ENCODE measurements at regions not wholly inside any gene's neighbourhood (a gene's known extent, or its start where the extent isn't known, plus 50 kb on each side); places are given as distances from the start of the nearest gene placed in this dataset.
"Not testable (repeated sequence)": the region's sequence is repeated elsewhere in the genome, so short reads cannot be mapped to it uniquely, and the experiment has no call there.

DNA sequence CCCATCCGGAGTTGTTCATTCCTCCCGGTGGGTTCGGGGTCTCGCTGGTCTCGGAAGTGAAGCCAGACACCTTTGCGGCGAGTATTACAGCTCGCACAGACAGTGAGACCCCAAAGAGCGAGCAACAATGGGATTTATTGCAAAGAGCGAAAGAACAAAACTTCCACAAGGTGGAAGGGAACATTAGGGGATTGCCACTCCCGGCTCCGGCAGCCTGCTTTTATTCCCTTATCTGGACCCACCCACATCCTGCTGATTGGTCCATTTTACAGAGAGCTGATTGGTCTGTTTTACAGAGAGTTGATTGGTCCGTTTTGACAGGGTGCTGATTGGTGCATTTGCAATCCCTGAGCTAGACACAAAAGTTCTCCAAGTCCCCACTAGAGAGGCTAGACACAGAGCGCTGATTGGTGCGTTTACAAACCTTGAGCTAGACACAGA is 178.7 kb upstream of the KAZN start:
- not testable (repeated sequence) for H3K4me3 ChIP-seq (ENCODE audit: low read depth in 1 of 5, low read length in 5 of 5); H3K27me3 ChIP-seq (ENCODE audit: control insufficient read depth in 5 of 5, insufficient read depth in 4 of 5, low read length in 5 of 5); H3K9ac ChIP-seq (ENCODE audit: low read length in 5 of 5); H3K36me3 ChIP-seq (ENCODE audit: control insufficient read depth in 5 of 5, insufficient read depth in 5 of 5, low read length in 5 of 5); H3K9me3 ChIP-seq (ENCODE audit: control insufficient read depth in 5 of 5, low read length in 5 of 5); H3K27ac ChIP-seq (ENCODE audit: low read depth, low read length); H3K4me1 ChIP-seq (ENCODE audit: control insufficient read depth in 5 of 5, insufficient read depth in 5 of 5, low read length in 5 of 5)

DNA sequence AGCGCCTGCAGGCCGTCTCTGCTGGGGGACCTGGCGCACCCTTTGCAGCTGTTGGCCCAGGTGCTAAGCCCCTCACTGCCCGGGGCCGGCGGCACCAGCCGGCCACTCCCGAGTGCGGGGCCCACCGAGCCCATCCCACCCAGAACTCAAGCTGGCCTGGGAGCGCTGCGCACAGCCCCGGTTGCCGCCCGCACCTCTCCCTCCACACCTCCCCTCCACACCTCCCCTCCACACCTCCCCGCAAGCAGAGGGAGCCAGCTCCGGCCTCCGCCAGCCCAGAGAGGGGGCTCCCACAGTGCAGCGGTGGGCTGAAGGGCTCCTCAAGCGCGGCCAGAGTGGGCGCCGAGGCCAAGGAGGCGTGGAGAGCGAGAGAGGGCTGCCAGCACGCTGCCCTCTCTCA is 177.8 kb upstream of the KAZN start:
- Histone ChIP-seq H3K4me3 (ENCODE audit: low read depth in 1 of 5, low read length in 5 of 5) (no peak overlapping the region), H3K27ac (ENCODE audit: low read depth, low read length) (no peak overlapping the region), H3K9me3 (ENCODE audit: control insufficient read depth in 5 of 5, low read length in 5 of 5) (no peaks in the 10 kb centered on the region), H3K9ac (ENCODE audit: low read length in 5 of 5) (no peak overlapping the region), H3K4me1 (ENCODE audit: control insufficient read depth in 5 of 5, insufficient read depth in 5 of 5, low read length in 5 of 5) (no peaks in the 10 kb centered on the region), H3K36me3 (ENCODE audit: control insufficient read depth in 5 of 5, insufficient read depth in 5 of 5, low read length in 5 of 5) (no peaks in the 10 kb centered on the region), H3K27me3 (ENCODE audit: control insufficient read depth in 5 of 5, insufficient read depth in 4 of 5, low read length in 5 of 5) (no peaks in the 10 kb centered on the region)

DNA sequence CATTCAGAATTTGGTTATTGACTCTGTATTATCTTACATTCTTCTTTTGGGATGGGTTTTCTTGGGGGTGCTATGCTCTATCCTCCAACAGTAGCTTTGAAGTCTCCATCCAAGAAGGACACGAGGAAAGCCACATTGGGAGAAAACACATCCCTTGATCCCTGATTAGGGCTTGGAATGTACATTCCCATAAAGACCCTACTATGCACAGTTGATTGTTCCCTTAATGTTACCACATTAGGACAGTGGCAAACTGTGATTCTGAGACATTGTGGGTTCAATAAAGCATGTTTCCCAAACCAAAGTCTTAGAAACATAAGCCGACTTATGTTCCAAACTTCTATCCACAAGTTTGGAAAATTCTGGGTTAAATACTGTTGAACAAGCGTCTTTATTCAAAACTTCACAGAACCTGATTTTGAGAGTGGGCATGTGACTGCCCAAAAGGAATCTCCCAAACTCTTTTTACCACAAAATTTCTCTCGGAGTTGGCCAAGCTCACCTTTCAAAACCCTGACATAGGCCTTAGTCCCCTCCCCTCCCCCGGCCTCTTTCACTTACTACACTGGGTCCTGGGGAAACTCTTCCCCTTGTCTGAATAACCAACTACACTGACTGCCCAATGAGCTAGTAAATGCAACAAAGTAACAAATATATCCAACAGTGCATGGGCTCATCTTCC is 177.0 kb upstream of the KAZN start:
- H3K9ac ChIP-seq (ENCODE audit: low read length in 5 of 5): no peak overlapping the region
- H3K27ac ChIP-seq (ENCODE audit: low read depth, low read length): no peak overlapping the region
- no peaks in the 10 kb centered on the region for H3K9me3 ChIP-seq (ENCODE audit: control insufficient read depth in 5 of 5, low read length in 5 of 5)
- no peaks in the 10 kb centered on the region for H3K36me3 ChIP-seq (ENCODE audit: control insufficient read depth in 5 of 5, insufficient read depth in 5 of 5, low read length in 5 of 5)
- H3K4me1 ChIP-seq (ENCODE audit: control insufficient read depth in 5 of 5, insufficient read depth in 5 of 5, low read length in 5 of 5): no peaks in the 10 kb centered on the region
- no peaks in the 10 kb centered on the region for H3K27me3 ChIP-seq (ENCODE audit: control insufficient read depth in 5 of 5, insufficient read depth in 4 of 5, low read length in 5 of 5)
- no peak overlapping the region for H3K4me3 ChIP-seq (ENCODE audit: low read depth in 1 of 5, low read length in 5 of 5)

DNA sequence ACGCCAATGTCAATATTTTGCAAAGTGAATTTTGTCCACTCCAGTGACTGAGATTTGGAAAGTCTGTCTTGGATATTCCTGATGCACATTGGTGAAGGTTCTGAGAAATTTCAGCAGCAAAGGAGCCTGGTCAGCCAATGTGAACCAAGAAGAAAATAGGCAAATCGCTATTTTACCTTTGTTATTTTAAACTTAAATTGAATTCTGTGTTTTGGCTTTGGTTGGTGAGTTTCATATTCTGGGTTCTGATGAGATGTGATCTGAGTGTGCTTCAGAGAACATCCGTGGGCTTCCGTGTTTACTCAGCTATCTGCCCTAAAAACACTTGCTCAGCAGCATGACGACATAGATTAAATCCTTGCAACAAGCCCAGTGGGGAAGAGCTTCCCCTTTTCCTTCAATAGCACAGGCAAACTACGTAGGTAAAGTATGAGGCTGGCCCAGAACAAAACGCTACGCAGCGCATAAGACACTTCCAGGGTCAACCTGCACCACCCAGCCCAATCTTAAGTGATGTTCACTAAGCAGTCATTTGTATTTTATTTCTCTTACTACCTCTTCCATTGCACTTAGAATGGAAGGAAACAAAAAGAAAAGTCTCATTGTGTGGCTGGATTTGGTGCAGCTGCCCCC is 176.4 kb upstream of the KAZN start:
- Histone ChIP-seq H3K4me1 (ENCODE audit: control insufficient read depth in 5 of 5, insufficient read depth in 5 of 5, low read length in 5 of 5) (no peaks in the 10 kb centered on the region), H3K27ac (ENCODE audit: low read depth, low read length) (no peak overlapping the region)

DNA sequence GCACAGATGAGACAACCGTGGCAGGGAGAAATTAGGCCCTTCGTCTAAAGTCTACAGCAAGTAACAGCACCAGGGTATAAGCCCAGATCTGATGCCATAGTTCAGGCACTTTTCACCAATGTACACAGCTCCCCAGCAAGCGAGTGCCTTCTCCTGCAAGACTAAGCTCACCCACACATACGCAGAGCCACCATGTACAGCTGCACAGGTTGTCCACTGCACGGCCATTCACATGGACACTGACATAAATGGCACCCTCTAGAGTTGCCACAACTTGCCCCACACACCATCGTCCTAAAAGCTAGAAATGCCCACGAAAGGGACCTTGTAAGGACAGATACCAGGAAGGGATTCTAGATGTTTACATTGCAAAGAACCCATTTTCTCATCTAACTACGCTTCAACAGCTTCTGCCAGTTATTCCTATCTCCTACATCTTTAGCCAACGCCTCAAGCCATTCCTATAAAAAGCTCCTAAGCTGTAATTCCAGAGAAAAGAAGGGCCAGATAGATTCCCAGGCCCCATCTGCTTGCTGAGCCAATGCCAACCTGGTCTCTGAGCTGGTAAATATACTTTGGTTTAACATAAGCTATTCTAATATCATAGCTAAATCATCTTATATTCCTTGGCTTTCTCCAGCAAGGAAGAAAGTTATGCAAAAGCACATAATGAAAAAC is 174.0 kb upstream of the KAZN start:
- no peak overlapping the region for H3K9ac ChIP-seq (ENCODE audit: low read length in 5 of 5)
- no peak overlapping the region for H3K4me3 ChIP-seq (ENCODE audit: low read depth in 1 of 5, low read length in 5 of 5)
- H3K27me3 ChIP-seq (ENCODE audit: control insufficient read depth in 5 of 5, insufficient read depth in 4 of 5, low read length in 5 of 5): no peaks in the 10 kb centered on the region
- no peak overlapping the region for H3K27ac ChIP-seq (ENCODE audit: low read depth, low read length)
- H3K9me3 ChIP-seq (ENCODE audit: control insufficient read depth in 5 of 5, low read length in 5 of 5): no peaks in the 10 kb centered on the region
- no peaks in the 10 kb centered on the region for H3K4me1 ChIP-seq (ENCODE audit: control insufficient read depth in 5 of 5, insufficient read depth in 5 of 5, low read length in 5 of 5)
- H3K36me3 ChIP-seq (ENCODE audit: control insufficient read depth in 5 of 5, insufficient read depth in 5 of 5, low read length in 5 of 5): no peaks in the 10 kb centered on the region

More for the DNA sequence above, 176.4 kb upstream of the KAZN start:
- H3K4me3 ChIP-seq (ENCODE audit: low read depth in 1 of 5, low read length in 5 of 5): no peak overlapping the region
- no peak overlapping the region for H3K9ac ChIP-seq (ENCODE audit: low read length in 5 of 5)
- no peaks in the 10 kb centered on the region for H3K36me3 ChIP-seq (ENCODE audit: control insufficient read depth in 5 of 5, insufficient read depth in 5 of 5, low read length in 5 of 5)
- no peaks in the 10 kb centered on the region for H3K9me3 ChIP-seq (ENCODE audit: control insufficient read depth in 5 of 5, low read length in 5 of 5)
- H3K27me3 ChIP-seq (ENCODE audit: control insufficient read depth in 5 of 5, insufficient read depth in 4 of 5, low read length in 5 of 5): no peaks in the 10 kb centered on the region

DNA sequence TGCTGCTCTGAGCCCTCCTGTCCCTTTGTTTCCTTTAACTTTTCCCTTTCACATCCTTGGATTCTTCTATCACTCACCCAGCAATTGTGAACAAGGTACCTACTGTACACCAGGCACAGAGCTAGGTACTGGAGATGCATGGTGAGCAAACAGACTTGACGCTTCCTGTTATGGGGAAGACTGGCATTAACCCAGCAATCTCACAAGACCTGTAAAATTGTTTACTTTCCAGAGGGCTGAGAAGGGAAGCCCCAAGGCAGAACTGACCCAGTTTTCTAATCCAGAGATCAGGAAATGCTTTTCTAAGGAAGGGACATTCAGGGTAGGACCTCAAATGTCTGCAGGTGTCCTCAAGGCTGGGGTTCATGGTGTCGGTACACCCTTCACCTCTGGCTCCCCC is 171.6 kb upstream of the KAZN start:
- Histone ChIP-seq H3K27me3 (ENCODE audit: control insufficient read depth in 5 of 5, insufficient read depth in 4 of 5, low read length in 5 of 5) (no peaks in the 10 kb centered on the region), H3K27ac (ENCODE audit: low read depth, low read length) (no peak overlapping the region), H3K9me3 (ENCODE audit: control insufficient read depth in 5 of 5, low read length in 5 of 5) (no peaks in the 10 kb centered on the region), H3K4me1 (ENCODE audit: control insufficient read depth in 5 of 5, insufficient read depth in 5 of 5, low read length in 5 of 5) (no peaks in the 10 kb centered on the region), H3K4me3 (ENCODE audit: low read depth in 1 of 5, low read length in 5 of 5) (no peak overlapping the region), H3K9ac (ENCODE audit: low read length in 5 of 5) (no peak overlapping the region), H3K36me3 (ENCODE audit: control insufficient read depth in 5 of 5, insufficient read depth in 5 of 5, low read length in 5 of 5) (no peaks in the 10 kb centered on the region)

DNA sequence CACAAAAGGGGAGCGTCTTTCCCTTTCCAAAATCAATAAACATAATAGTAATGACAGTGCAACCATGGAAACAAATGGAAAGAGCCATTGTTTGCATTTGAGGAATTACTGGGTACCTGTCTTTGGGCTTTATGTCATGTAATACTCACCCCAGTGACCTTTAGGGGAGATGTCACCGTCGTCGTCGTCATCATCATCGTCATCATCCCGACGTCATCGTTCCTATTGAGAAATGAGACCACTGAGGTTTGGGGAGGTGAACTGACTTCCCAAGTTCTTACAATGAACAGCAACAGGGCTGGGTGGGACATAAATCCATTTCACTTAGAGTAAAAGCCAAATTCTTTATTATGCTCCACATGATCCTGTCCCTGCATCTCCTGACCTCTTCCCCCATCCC is 168.9 kb upstream of the KAZN start:
- H3K27ac ChIP-seq (ENCODE audit: low read depth, low read length): no peak overlapping the region
- H3K27me3 ChIP-seq (ENCODE audit: control insufficient read depth in 5 of 5, insufficient read depth in 4 of 5, low read length in 5 of 5): no peaks in the 10 kb centered on the region
- H3K9me3 ChIP-seq (ENCODE audit: control insufficient read depth in 5 of 5, low read length in 5 of 5): no peaks in the 10 kb centered on the region
- H3K4me1 ChIP-seq (ENCODE audit: control insufficient read depth in 5 of 5, insufficient read depth in 5 of 5, low read length in 5 of 5): no peaks in the 10 kb centered on the region
- no peaks in the 10 kb centered on the region for H3K36me3 ChIP-seq (ENCODE audit: control insufficient read depth in 5 of 5, insufficient read depth in 5 of 5, low read length in 5 of 5)
- H3K4me3 ChIP-seq (ENCODE audit: low read depth in 1 of 5, low read length in 5 of 5): no peak overlapping the region
- H3K9ac ChIP-seq (ENCODE audit: low read length in 5 of 5): no peak overlapping the region

DNA sequence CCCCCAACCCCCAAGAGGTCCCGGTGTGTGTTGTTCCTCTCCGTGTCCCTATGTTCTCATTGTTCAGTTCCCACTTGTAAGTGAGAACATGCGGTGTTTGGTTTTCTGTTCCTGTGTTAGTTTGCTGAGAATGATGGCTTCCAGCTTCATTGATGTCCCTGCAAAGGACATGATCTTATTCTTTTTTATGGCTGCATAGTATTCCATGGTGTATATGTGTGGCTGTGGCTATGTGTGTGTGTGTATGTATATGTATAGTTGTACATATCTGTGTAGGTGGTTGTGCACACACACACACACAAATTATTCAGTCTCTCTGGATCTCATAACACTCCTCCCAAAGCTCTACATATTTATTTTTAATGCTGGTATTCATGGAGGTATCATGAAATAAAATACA is 165.8 kb upstream of the KAZN start:
- not testable (repeated sequence) for H3K27ac ChIP-seq (ENCODE audit: low read depth, low read length); H3K27me3 ChIP-seq (ENCODE audit: control insufficient read depth in 5 of 5, insufficient read depth in 4 of 5, low read length in 5 of 5); H3K4me1 ChIP-seq (ENCODE audit: control insufficient read depth in 5 of 5, insufficient read depth in 5 of 5, low read length in 5 of 5); H3K4me3 ChIP-seq (ENCODE audit: low read depth in 1 of 5, low read length in 5 of 5); H3K9me3 ChIP-seq (ENCODE audit: control insufficient read depth in 5 of 5, low read length in 5 of 5); H3K36me3 ChIP-seq (ENCODE audit: control insufficient read depth in 5 of 5, insufficient read depth in 5 of 5, low read length in 5 of 5); H3K9ac ChIP-seq (ENCODE audit: low read length in 5 of 5)

DNA sequence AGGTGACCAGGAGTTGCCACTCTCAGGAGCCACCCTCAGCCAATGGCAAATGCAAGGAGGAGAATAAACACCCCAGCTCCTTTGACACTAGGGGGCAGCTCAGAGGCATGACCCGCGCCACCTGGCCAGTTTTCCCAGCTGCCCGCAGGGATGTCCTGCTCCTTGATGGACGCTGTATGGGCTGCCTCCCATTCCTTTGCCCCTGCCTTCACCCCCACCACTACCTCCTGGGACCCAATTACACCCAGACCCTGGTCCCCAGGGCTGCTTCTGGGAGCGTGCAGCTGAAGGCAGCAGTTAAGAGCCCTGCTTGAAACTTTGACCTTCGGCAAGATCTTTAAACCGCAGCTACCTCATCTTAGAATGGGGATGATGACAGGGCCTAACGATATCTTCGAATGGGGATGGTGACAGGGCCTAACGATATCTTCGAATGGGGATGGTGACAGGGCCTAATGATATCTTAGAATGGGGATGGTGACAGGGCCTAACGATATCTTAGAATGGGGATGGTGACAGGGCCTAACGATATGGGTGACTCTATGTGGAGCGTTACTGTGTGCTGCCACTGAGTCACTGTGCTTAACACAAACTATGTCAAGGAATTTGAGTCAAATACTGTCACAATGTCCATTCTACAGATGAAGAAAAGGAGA is 163.0 kb upstream of the KAZN start:
- no peaks in the 10 kb centered on the region for H3K36me3 ChIP-seq (ENCODE audit: control insufficient read depth in 5 of 5, insufficient read depth in 5 of 5, low read length in 5 of 5)
- H3K27me3 ChIP-seq (ENCODE audit: control insufficient read depth in 5 of 5, insufficient read depth in 4 of 5, low read length in 5 of 5): no peaks in the 10 kb centered on the region
- no peak overlapping the region for H3K4me3 ChIP-seq (ENCODE audit: low read depth in 1 of 5, low read length in 5 of 5)
- no peaks in the 10 kb centered on the region for H3K4me1 ChIP-seq (ENCODE audit: control insufficient read depth in 5 of 5, insufficient read depth in 5 of 5, low read length in 5 of 5)
- no peak overlapping the region for H3K9ac ChIP-seq (ENCODE audit: low read length in 5 of 5)
- H3K9me3 ChIP-seq (ENCODE audit: control insufficient read depth in 5 of 5, low read length in 5 of 5): no peaks in the 10 kb centered on the region
- no peak overlapping the region for H3K27ac ChIP-seq (ENCODE audit: low read depth, low read length)

DNA sequence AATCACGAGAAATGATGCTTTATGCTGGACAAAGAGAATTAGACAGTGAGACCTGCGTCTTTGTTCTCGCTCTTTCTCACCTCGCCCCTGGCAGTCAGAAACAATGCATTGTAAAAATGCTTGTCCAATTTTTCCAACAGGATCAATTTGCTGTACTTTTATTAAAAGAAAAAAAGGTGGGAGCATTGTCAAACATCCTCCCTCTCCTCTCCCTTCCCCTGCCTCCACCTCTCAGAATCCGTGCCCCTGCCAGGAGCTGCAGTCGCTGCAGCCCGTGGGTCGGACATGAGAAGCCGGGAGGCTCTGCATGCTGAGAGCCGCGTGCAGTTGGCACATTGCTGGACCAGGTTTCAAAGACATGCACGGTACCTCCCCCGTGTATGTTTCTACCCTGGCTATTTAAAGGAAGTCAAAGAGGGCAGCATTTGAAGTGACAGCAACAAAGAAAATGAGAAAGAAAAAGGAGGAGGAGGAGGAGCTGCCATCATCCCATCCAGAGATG is 161.0 kb upstream of the KAZN start:
- Histone ChIP-seq H3K27ac (ENCODE audit: low read depth, low read length) (no peak overlapping the region), H3K4me3 (ENCODE audit: low read depth in 1 of 5, low read length in 5 of 5) (no peak overlapping the region), H3K4me1 (ENCODE audit: control insufficient read depth in 5 of 5, insufficient read depth in 5 of 5, low read length in 5 of 5) (no peaks in the 10 kb centered on the region), H3K9me3 (ENCODE audit: control insufficient read depth in 5 of 5, low read length in 5 of 5) (no peaks in the 10 kb centered on the region), H3K27me3 (ENCODE audit: control insufficient read depth in 5 of 5, insufficient read depth in 4 of 5, low read length in 5 of 5) (no peaks in the 10 kb centered on the region), H3K36me3 (ENCODE audit: control insufficient read depth in 5 of 5, insufficient read depth in 5 of 5, low read length in 5 of 5) (no peaks in the 10 kb centered on the region), H3K9ac (ENCODE audit: low read length in 5 of 5) (no peak overlapping the region)
